ENCODE measurements at regions not wholly inside any gene's neighbourhood (a gene's known extent, or its start where the extent isn't known, plus 50 kb on each side); places are given as distances from the start of the nearest gene placed in this dataset.

DNA sequence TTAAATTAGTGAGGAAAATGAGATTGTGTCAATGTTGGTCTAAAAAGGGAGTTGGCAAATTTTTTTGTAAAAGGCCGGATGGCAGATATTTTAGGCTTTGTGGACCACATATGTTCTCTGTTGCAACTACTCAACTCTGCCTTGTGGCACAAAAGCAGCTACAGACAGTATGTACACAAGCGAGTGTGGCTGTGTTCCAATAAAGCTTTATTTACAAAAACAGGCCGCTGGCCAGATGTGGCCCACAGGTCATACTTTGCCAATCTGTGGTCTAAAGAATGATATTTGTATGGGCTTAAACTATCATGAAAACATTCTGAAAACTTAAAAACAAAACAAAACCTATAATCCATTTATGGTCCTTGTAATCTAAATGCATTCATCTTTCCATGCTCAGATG lies 228.3 kb downstream of the CLIC5 start:
- 100% methylated on average over 1 of the region's 3 CpGs for WGBS (ENCODE audit: insufficient coverage)
- Mint-ChIP-seq H3K4me3 (no peak overlapping the region), H3K4me1 (no peaks in the 10 kb centered on the region), H3K27ac (no peak overlapping the region), H3K9me3 (peaks cover 0 to 3% (median 0%) of the 10 kb centered on the region in 7 donors), H3K36me3 (no peaks in the 10 kb centered on the region), H3K27me3 (ENCODE audit: low read depth in 3 of 3) (peaks cover 0 to 2% (median 0%) of the 10 kb centered on the region in 3 donors)
- Histone ChIP-seq H3K4me2 (replicated peaks; ENCODE audit: extremely low read depth, low read length, poor library complexity, severe bottlenecking) (no peak overlapping the region), H3K36me3 (replicated peaks in 1 of 2; ENCODE audit: control insufficient read depth in 1 of 2, insufficient read depth in 2 of 2, low read length in 2 of 2) (no peaks in the 10 kb centered on the region), H4K20me1 (ENCODE audit: insufficient read depth, low read length) (no peaks in the 10 kb centered on the region), H3K27ac (ENCODE audit: low read depth in 1 of 2, low read length in 2 of 2) (no peak overlapping the region), H3K79me2 (ENCODE audit: insufficient read depth, low read length) (no peaks in the 10 kb centered on the region), H3K9ac (ENCODE audit: insufficient read depth, low read length, poor library complexity, severe bottlenecking) (no peak overlapping the region), H3K4me1 (ENCODE audit: control insufficient read depth in 1 of 2, insufficient read depth in 2 of 2, low read length in 2 of 2) (no peaks in the 10 kb centered on the region), H3K27me3 (ENCODE audit: control insufficient read depth in 2 of 2, insufficient read depth in 2 of 2, low read length in 2 of 2) (no peaks in the 10 kb centered on the region), H2AFZ (ENCODE audit: insufficient read depth, low read depth, low read length, poor library complexity, severe bottlenecking) (no peak overlapping the region), H3K9me3 (replicated peaks in 1 of 2; ENCODE audit: control insufficient read depth in 1 of 2, insufficient read depth in 1 of 2, low read length in 2 of 2) (no peaks in the 10 kb centered on the region), H3K4me3 (replicated peaks in 1 of 3; ENCODE audit: low read depth in 2 of 3, low read length in 3 of 3) (no peak overlapping the region)
- TF ChIP-seq, protein P1, sequence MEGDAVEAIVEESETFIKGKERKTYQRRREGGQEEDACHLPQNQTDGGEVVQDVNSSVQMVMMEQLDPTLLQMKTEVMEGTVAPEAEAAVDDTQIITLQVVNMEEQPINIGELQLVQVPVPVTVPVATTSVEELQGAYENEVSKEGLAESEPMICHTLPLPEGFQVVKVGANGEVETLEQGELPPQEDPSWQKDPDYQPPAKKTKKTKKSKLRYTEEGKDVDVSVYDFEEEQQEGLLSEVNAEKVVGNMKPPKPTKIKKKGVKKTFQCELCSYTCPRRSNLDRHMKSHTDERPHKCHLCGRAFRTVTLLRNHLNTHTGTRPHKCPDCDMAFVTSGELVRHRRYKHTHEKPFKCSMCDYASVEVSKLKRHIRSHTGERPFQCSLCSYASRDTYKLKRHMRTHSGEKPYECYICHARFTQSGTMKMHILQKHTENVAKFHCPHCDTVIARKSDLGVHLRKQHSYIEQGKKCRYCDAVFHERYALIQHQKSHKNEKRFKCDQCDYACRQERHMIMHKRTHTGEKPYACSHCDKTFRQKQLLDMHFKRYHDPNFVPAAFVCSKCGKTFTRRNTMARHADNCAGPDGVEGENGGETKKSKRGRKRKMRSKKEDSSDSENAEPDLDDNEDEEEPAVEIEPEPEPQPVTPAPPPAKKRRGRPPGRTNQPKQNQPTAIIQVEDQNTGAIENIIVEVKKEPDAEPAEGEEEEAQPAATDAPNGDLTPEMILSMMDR (IDR thresholded peaks at IDR 0.05), result no peak
- no peak for DNase-seq
- intact Hi-C loops (cut with micrococcal nuclease), result no loop called here

DNA sequence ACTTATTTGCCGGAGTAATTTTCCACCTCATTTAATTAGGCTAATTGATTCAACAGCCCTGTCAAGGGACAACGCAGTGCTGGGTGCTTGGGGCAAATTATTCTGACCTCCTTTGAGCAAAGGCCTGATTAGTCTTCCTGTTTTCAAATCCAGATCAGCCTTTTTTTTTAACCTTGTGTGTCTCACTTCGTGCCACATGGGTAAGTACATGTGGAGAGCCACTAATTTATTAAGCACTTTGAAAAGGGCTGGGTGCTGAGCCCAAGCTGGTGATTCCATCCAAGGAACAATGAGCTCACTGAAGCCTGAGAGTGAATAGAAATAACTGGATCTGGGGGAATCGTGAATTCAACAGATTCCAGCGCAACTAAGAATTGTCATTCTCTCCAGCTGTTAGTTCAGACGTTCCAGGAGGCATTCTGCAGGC lies 229.3 kb downstream of the CLIC5 start:
- H3K36me3 ChIP-seq (replicated peaks in 1 of 2; ENCODE audit: control insufficient read depth in 1 of 2, insufficient read depth in 2 of 2, low read length in 2 of 2), result no peaks in the 10 kb centered on the region
- H3K27ac Mint-ChIP-seq, result no peak overlapping the region
- no peaks in the 10 kb centered on the region for H3K36me3 Mint-ChIP-seq
- WGBS (ENCODE audit: insufficient coverage), result 98% methylated on average over 6 of the region's 6 CpGs
- H3K79me2 ChIP-seq (ENCODE audit: insufficient read depth, low read length), result no peaks in the 10 kb centered on the region
- H3K27ac ChIP-seq (ENCODE audit: low read depth in 1 of 2, low read length in 2 of 2), result no peak overlapping the region
- no peak overlapping the region for H3K4me2 ChIP-seq (replicated peaks; ENCODE audit: extremely low read depth, low read length, poor library complexity, severe bottlenecking)
- H3K9ac ChIP-seq (ENCODE audit: insufficient read depth, low read length, poor library complexity, severe bottlenecking), result no peak overlapping the region
- no peak overlapping the region for H3K4me3 ChIP-seq (replicated peaks in 1 of 3; ENCODE audit: low read depth in 2 of 3, low read length in 3 of 3)
- no peaks in the 10 kb centered on the region for H4K20me1 ChIP-seq (ENCODE audit: insufficient read depth, low read length)
- intact Hi-C loops (cut with micrococcal nuclease), result no loop called here
- no peak overlapping the region for H2AFZ ChIP-seq (ENCODE audit: insufficient read depth, low read depth, low read length, poor library complexity, severe bottlenecking)
- no peaks in the 10 kb centered on the region for H3K27me3 ChIP-seq (ENCODE audit: control insufficient read depth in 2 of 2, insufficient read depth in 2 of 2, low read length in 2 of 2)
- no peaks in the 10 kb centered on the region for H3K27me3 Mint-ChIP-seq (ENCODE audit: low read depth in 3 of 3)
- H3K4me1 Mint-ChIP-seq, result no peaks in the 10 kb centered on the region
- TF ChIP-seq, protein P1 (IDR thresholded peaks at IDR 0.05), result no peak
- no peak for DNase-seq
- H3K9me3 ChIP-seq (replicated peaks in 1 of 2; ENCODE audit: control insufficient read depth in 1 of 2, insufficient read depth in 1 of 2, low read length in 2 of 2), result no peaks in the 10 kb centered on the region
- H3K4me3 Mint-ChIP-seq, result no peak overlapping the region
- H3K9me3 Mint-ChIP-seq, result peaks cover 0 to 3% (median 0%) of the 10 kb centered on the region in 7 donors
- no peaks in the 10 kb centered on the region for H3K4me1 ChIP-seq (ENCODE audit: control insufficient read depth in 1 of 2, insufficient read depth in 2 of 2, low read length in 2 of 2)
